ENCODE measurements at regions not wholly inside any gene's neighbourhood (a gene's known extent, or its start where the extent isn't known, plus 50 kb on each side); places are given as distances from the start of the nearest gene placed in this dataset.
"Not testable (repeated sequence)": the region's sequence is repeated elsewhere in the genome, so short reads cannot be mapped to it uniquely, and the experiment has no call there.

- H3K9me3 Mint-ChIP-seq, ATAC-seq, H3K27ac Mint-ChIP-seq, DNase-seq, H3K4me3 Mint-ChIP-seq, H3K27me3 Mint-ChIP-seq, H3K36me3 Mint-ChIP-seq, H3K4me1 Mint-ChIP-seq, POLR2A ChIA-PET: not testable (repeated sequence)
Observed at GRCh38 chr21:6573576-6573975, 3947.8 kb upstream of the TPTE start.

DNA sequence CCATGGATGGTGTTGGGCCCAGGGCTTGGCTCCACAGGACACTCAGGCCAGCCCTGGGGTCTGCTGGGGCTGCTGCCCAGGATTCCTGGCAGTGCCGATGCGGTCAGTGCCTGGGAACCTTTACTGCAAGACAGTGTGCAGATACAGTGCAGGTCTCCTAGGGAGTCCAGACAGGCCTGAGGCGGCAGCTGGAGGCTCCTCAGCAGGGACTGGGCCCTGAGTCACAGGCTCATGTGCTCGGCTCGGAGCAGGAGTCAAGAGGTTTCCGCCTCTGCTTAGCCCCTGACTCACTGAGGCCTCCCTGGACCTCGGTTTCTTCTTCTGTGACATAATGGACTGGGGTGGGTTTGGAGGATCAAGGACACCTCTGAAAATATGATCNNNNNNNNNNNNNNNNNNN is 3941.6 kb upstream of the TPTE start:
- POLR2A ChIA-PET, H3K4me1 Mint-ChIP-seq, ATAC-seq, H3K4me3 Mint-ChIP-seq, H3K27me3 Mint-ChIP-seq, H3K27ac Mint-ChIP-seq, H3K36me3 Mint-ChIP-seq, DNase-seq, H3K9me3 Mint-ChIP-seq: not testable (repeated sequence)

Measured in naive thymus-derived CD8-positive, alpha-beta T cell (primary cell).